A673 (cell line): ENCODE measurements at regions not wholly inside any gene's neighbourhood (a gene's known extent, or its start where the extent isn't known, plus 50 kb on each side); places are given as distances from the start of the nearest gene placed in this dataset.

Experiments
- CTCF ChIP-seq: fragments of 300-800, 200-600 bp; sonication (generic); conservative IDR thresholded peaks from 2 replicates; pipeline ENCODE4 v1.5.1; 2017; ENCODE audit warnings: low read depth, mild to moderate bottlenecking, antibody characterized with exemption, low read length, moderate library complexity, mixed read lengths
- EZH2 ChIP-seq: fragments of 200-600 bp; sonication (generic); IDR thresholded peaks from 2 replicates; pipeline ENCODE4 v1.6.1; 2017; ENCODE audit warnings: borderline replicate concordance, low read depth, mild to moderate bottlenecking, mixed read lengths, antibody characterized with exemption, low read length; ENCODE audit not compliant: poor library complexity, severe bottlenecking

- no peak for TF ChIP-seq EZH2
- TF ChIP-seq CTCF, result no peak
Measured at GRCh38 chr15:37701230-37701629, 233.2 kb upstream of the TMCO5A start.
